ENCODE measurements at regions not wholly inside any gene's neighbourhood (a gene's known extent, or its start where the extent isn't known, plus 50 kb on each side); places are given as distances from the start of the nearest gene placed in this dataset.

- no peak for DNase-seq (ENCODE audit: low read depth)
- TF ChIP-seq, protein P1, sequence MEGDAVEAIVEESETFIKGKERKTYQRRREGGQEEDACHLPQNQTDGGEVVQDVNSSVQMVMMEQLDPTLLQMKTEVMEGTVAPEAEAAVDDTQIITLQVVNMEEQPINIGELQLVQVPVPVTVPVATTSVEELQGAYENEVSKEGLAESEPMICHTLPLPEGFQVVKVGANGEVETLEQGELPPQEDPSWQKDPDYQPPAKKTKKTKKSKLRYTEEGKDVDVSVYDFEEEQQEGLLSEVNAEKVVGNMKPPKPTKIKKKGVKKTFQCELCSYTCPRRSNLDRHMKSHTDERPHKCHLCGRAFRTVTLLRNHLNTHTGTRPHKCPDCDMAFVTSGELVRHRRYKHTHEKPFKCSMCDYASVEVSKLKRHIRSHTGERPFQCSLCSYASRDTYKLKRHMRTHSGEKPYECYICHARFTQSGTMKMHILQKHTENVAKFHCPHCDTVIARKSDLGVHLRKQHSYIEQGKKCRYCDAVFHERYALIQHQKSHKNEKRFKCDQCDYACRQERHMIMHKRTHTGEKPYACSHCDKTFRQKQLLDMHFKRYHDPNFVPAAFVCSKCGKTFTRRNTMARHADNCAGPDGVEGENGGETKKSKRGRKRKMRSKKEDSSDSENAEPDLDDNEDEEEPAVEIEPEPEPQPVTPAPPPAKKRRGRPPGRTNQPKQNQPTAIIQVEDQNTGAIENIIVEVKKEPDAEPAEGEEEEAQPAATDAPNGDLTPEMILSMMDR (conservative IDR thresholded peaks at IDR 0.05; ENCODE audit: low read depth, low read length): no peak
Measured at GRCh38 chr18:65994302-65994701, 243.5 kb downstream of the CDH7 start.

DNA sequence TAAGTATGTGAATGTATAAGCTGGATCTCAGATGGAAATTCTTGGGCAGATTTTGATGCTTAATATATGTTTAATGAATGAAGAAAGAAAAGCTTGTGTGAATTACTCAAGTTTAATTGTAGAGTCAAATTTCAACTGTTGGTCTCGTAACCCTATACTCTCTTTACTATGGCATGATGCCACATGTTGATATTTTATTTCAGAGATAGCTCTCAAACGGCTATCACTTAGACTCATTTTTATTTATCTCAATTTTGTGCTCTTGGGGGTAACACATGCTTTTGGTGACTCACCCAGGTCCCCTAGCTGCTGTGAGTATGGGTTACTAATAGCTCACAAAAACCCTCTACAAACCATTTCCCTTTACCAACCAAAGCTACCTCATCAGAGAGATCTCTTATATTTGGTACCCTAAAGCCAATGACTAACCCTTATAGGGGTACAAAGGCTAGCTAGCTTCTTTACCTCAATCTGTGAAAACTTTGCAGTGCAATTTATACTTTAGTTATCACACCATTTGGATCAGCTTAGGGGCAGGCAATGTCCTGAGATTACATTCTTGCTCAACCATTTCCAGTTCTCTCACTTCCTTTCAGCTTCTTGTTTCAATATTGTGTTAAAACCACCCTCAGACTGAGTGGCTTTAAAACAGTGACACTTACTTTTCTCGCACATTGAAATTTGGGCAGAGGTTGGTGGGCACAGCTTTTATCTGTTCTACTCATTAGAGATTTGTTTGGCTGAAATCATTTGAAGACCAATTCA, 240.3 kb downstream of the CDH7 start:
- no peak overlapping the region for H3K4me3 ChIP-seq (ENCODE audit: low read depth, low read length)
- TF ChIP-seq, protein P1 (conservative IDR thresholded peaks at IDR 0.05; ENCODE audit: low read depth, low read length): no peak
- DNase-seq (ENCODE audit: low read depth): no peak

More at GRCh38 chr18:65994302-65994701, 243.5 kb downstream of the CDH7 start:
- no peak overlapping the region for H3K4me3 ChIP-seq (ENCODE audit: low read depth, low read length)

GRCh38 chr18:65990174-65990690, 239.4 kb downstream of the CDH7 start:
- TF ChIP-seq, protein P1 (conservative IDR thresholded peaks at IDR 0.05; ENCODE audit: low read depth, low read length): no peak
- DNase-seq (ENCODE audit: low read depth): no peak
- no peak overlapping the region for H3K4me3 ChIP-seq (ENCODE audit: low read depth, low read length)

- TF ChIP-seq, protein P1 (conservative IDR thresholded peaks at IDR 0.05; ENCODE audit: low read depth, low read length): no peak
- DNase-seq (ENCODE audit: low read depth): no peak
- no peak overlapping the region for H3K4me3 ChIP-seq (ENCODE audit: low read depth, low read length)
Measured at GRCh38 chr18:65988972-65989371, 238.2 kb downstream of the CDH7 start.

- DNase-seq (ENCODE audit: low read depth): no peak
- H3K4me3 ChIP-seq (ENCODE audit: low read depth, low read length): no peak overlapping the region
- TF ChIP-seq, protein P1 (conservative IDR thresholded peaks at IDR 0.05; ENCODE audit: low read depth, low read length): no peak
Measured at GRCh38 chr18:65988386-65988785, 237.6 kb downstream of the CDH7 start.

GRCh38 chr18:65983750-65984149, 232.9 kb downstream of the CDH7 start:
- no peak overlapping the region for H3K4me3 ChIP-seq (ENCODE audit: low read depth, low read length)
- TF ChIP-seq, protein P1 (conservative IDR thresholded peaks at IDR 0.05; ENCODE audit: low read depth, low read length): peak; percentile 27
- no peak for DNase-seq (ENCODE audit: low read depth)

GRCh38 chr18:65975536-65975935, 224.7 kb downstream of the CDH7 start:
- TF ChIP-seq, protein P1 (conservative IDR thresholded peaks at IDR 0.05; ENCODE audit: low read depth, low read length): no peak
- no peak overlapping the region for H3K4me3 ChIP-seq (ENCODE audit: low read depth, low read length)
- no peak for DNase-seq (ENCODE audit: low read depth)
